Stimulated activated effector memory CD8-positive, alpha-beta T cell treated with anti-CD3 and anti-CD28 coated beads, Interleukin-12 subunit alpha, Interleukin-12 subunit beta, amount 100 ng/mL, for 72 hours (primary cell): ENCODE measurements at regions not wholly inside any gene's neighbourhood (a gene's known extent, or its start where the extent isn't known, plus 50 kb on each side); places are given as distances from the start of the nearest gene placed in this dataset.

Experiments used
- ATAC-seq: fragments of 150-1000 bp; cut with Tn5 transposase; 2 replicates; pipeline ENCODE4 v1.10.0; 2021
- DNase-seq, 2 donors: peaks; one replicate each; pipeline ENCODE4 v3.0.0; 2021 to 2022; ENCODE audit warnings: low spot score in 2 of 2
- H3K27ac Mint-ChIP-seq: one replicate; pipeline ENCODE4 v1.8.0; 2022; ENCODE audit warnings: mild to moderate bottlenecking, mixed read lengths
- H3K36me3 Mint-ChIP-seq: one replicate; pipeline ENCODE4 v1.8.0; 2022; ENCODE audit warnings: mild to moderate bottlenecking, mixed read lengths
- H3K4me1 Mint-ChIP-seq: one replicate; pipeline ENCODE4 v1.8.0; 2022; ENCODE audit warnings: mixed read lengths
- H3K4me3 Mint-ChIP-seq: one replicate; pipeline ENCODE4 v1.8.0; 2022; ENCODE audit warnings: mild to moderate bottlenecking, mixed read lengths
- H3K9me3 Mint-ChIP-seq: one replicate; pipeline ENCODE4 v1.8.0; 2022; ENCODE audit warnings: mixed read lengths

- no peaks in the 10 kb centered on the region for H3K36me3 Mint-ChIP-seq
- ATAC-seq = no peak
- H3K4me1 Mint-ChIP-seq = no peaks in the 10 kb centered on the region
Observed at GRCh38 chr6:65819152-65819551, 112.1 kb upstream of the EYS start.

GRCh38 chr6:65818576-65818975, 111.5 kb upstream of the EYS start:
- Mint-ChIP-seq H3K27ac (no peak overlapping the region), H3K4me3 (no peak overlapping the region), H3K36me3 (no peaks in the 10 kb centered on the region), H3K4me1 (no peaks in the 10 kb centered on the region), H3K9me3 (peaks cover 15% of the 10 kb centered on the region)
- no peak for ATAC-seq
- DNase-seq = no peak

More at GRCh38 chr6:65819152-65819551, 112.1 kb upstream of the EYS start:
- peaks cover 15% of the 10 kb centered on the region for H3K9me3 Mint-ChIP-seq
- no peak for DNase-seq
- H3K27ac Mint-ChIP-seq = no peak overlapping the region
- H3K4me3 Mint-ChIP-seq = no peak overlapping the region

GRCh38 chr6:65816991-65817390, 110.0 kb upstream of the EYS start:
- ATAC-seq (no peak), DNase-seq (no peak)
- H3K27ac Mint-ChIP-seq = no peak overlapping the region
- H3K36me3 Mint-ChIP-seq = no peaks in the 10 kb centered on the region
- no peak overlapping the region for H3K4me3 Mint-ChIP-seq
- peaks cover 19% of the 10 kb centered on the region for H3K9me3 Mint-ChIP-seq
- H3K4me1 Mint-ChIP-seq = no peaks in the 10 kb centered on the region

GRCh38 chr6:65814071-65814470, 107.0 kb upstream of the EYS start:
- DNase-seq (no peak), ATAC-seq (no peak)
- H3K36me3 Mint-ChIP-seq = no peaks in the 10 kb centered on the region
- H3K27ac Mint-ChIP-seq = no peak overlapping the region
- no peak overlapping the region for H3K4me3 Mint-ChIP-seq
- peaks cover 17% of the 10 kb centered on the region for H3K9me3 Mint-ChIP-seq
- no peaks in the 10 kb centered on the region for H3K4me1 Mint-ChIP-seq

GRCh38 chr6:65803186-65803585, 96.2 kb upstream of the EYS start:
- Mint-ChIP-seq H3K27ac (no peak overlapping the region), H3K36me3 (no peaks in the 10 kb centered on the region), H3K4me1 (no peaks in the 10 kb centered on the region), H3K4me3 (no peak overlapping the region), H3K9me3 (peaks cover 8% of the 10 kb centered on the region)
- DNase-seq = no peak
- no peak for ATAC-seq

GRCh38 chr6:65799389-65799788, 92.4 kb upstream of the EYS start:
- ATAC-seq = no peak
- Mint-ChIP-seq H3K36me3 (no peaks in the 10 kb centered on the region), H3K27ac (no peak overlapping the region)

GRCh38 chr6:65798280-65799014, 91.4 kb upstream of the EYS start:
- ATAC-seq (no peak), DNase-seq (no peak)
- Mint-ChIP-seq H3K4me1 (no peaks in the 10 kb centered on the region), H3K27ac (no peak overlapping the region), H3K4me3 (no peak overlapping the region), H3K9me3 (peaks cover 11% of the 10 kb centered on the region), H3K36me3 (no peaks in the 10 kb centered on the region)

More at GRCh38 chr6:65799389-65799788, 92.4 kb upstream of the EYS start:
- Mint-ChIP-seq H3K4me3 (no peak overlapping the region), H3K9me3 (peaks cover 6% of the 10 kb centered on the region), H3K4me1 (no peaks in the 10 kb centered on the region)
- DNase-seq = no peak

GRCh38 chr6:65790666-65791065, 83.6 kb upstream of the EYS start:
- peaks cover 19% of the 10 kb centered on the region for H3K9me3 Mint-ChIP-seq
- ATAC-seq (no peak), DNase-seq (no peak)
- H3K36me3 Mint-ChIP-seq = no peaks in the 10 kb centered on the region
- H3K27ac Mint-ChIP-seq = no peak overlapping the region
- no peak overlapping the region for H3K4me3 Mint-ChIP-seq
- H3K4me1 Mint-ChIP-seq = no peaks in the 10 kb centered on the region

DNA sequence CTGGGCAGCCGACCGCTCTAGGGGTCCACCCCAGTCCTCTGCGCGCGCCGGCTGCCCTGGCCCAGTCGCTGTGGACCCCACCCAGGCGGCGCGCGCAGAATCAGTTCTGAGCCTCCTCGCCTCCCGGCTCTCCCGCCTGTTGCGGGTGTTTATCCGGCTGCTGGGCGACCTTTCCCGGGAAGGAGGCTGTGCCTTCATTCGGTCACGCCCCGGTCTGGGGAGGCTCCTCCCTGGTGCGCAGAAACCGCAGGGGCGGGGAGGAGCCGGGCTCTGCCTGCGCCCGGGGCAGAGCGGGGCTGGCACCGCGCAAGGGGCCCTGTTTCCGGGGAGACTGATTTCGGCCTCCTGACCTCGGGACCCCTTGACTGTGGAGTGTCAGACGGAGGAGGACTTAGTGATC, 80.8 kb upstream of the EYS start:
- H3K9me3 Mint-ChIP-seq = peaks cover 15% of the 10 kb centered on the region
- no peak overlapping the region for H3K4me3 Mint-ChIP-seq
- H3K36me3 Mint-ChIP-seq = no peaks in the 10 kb centered on the region
- DNase-seq = no peak
- H3K4me1 Mint-ChIP-seq = no peaks in the 10 kb centered on the region
- no peak for ATAC-seq
- no peak overlapping the region for H3K27ac Mint-ChIP-seq

- Mint-ChIP-seq H3K27ac (no peak overlapping the region), H3K4me3 (no peak overlapping the region), H3K9me3 (peaks cover 11% of the 10 kb centered on the region), H3K36me3 (no peaks in the 10 kb centered on the region), H3K4me1 (no peaks in the 10 kb centered on the region)
- ATAC-seq (no peak), DNase-seq (no peak)
Observed at GRCh38 chr6:65786815-65787214, 79.8 kb upstream of the EYS start.

DNA sequence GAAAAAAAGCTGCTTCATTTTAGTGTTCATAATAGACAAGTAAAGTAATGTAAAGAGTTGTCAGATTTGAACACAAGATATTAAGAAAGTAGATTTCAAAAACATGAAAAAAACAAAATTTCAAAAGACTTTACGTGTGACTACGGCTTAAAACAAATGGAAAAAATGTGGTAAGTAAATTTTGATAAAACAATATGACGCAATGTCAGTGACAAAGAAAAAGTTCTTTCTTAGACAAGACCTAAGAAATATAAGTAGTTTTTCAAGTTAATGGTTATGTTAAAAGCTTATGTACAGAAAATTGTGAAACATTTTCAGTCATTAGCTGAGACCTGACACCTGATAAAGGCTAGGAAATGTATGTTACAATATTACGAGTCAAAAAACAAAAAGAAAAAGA, 73.7 kb upstream of the EYS start:
- H3K4me1 Mint-ChIP-seq = no peaks in the 10 kb centered on the region
- no peak for DNase-seq
- no peaks in the 10 kb centered on the region for H3K36me3 Mint-ChIP-seq
- peaks cover 19% of the 10 kb centered on the region for H3K9me3 Mint-ChIP-seq
- ATAC-seq = no peak
- no peak overlapping the region for H3K4me3 Mint-ChIP-seq
- no peak overlapping the region for H3K27ac Mint-ChIP-seq

GRCh38 chr6:65776332-65776731, 69.3 kb upstream of the EYS start:
- no peak overlapping the region for H3K4me3 Mint-ChIP-seq
- no peak for DNase-seq
- peaks cover 21% of the 10 kb centered on the region for H3K9me3 Mint-ChIP-seq
- no peak for ATAC-seq
- H3K36me3 Mint-ChIP-seq = no peaks in the 10 kb centered on the region
- H3K27ac Mint-ChIP-seq = no peak overlapping the region
- H3K4me1 Mint-ChIP-seq = no peaks in the 10 kb centered on the region

DNA sequence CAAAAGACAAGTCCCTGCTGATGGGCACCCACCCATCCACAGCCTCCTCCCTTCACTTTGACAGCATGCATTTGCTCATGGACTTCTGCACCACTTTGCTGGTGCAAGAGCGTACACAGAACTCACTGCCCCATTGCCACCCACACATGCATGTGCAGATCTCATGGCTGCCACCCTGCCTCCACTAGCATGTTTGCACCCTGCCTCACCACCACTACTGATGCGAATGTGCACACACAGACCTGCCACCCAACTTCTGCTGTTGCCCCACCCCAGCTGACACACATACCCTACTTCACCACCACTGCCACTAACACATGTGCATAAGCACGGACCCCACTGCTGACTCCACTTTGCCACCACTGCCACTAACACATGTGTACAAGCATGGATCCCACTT, 64.9 kb upstream of the EYS start:
- no peak for ATAC-seq
- Mint-ChIP-seq H3K9me3 (peaks cover 18% of the 10 kb centered on the region), H3K36me3 (no peaks in the 10 kb centered on the region), H3K27ac (no peak overlapping the region), H3K4me1 (no peaks in the 10 kb centered on the region), H3K4me3 (no peak overlapping the region)
- no peak for DNase-seq

DNA sequence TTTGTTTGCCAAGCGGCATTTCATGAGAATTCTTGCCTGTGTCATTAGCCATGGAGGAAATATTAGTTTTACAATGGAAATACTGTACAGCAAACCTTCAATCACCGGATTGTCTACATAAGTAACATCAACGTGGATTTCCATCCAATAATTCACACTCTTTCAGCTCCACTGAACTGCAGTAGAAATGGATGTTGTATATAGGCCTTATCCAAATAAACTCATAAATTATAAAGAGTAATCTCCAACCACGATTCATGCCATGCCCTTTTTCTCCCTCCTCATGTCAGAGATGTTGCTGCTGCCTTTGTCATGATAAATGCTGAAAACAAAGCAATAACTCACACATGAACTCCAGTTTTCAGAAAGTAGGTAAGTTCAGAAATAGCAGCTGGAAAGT, 54.9 kb upstream of the EYS start:
- DNase-seq = no peak
- H3K4me1 Mint-ChIP-seq = no peaks in the 10 kb centered on the region
- H3K27ac Mint-ChIP-seq = no peak overlapping the region
- H3K36me3 Mint-ChIP-seq = no peaks in the 10 kb centered on the region
- peaks cover 10% of the 10 kb centered on the region for H3K9me3 Mint-ChIP-seq
- H3K4me3 Mint-ChIP-seq = no peak overlapping the region
- ATAC-seq = no peak

DNA sequence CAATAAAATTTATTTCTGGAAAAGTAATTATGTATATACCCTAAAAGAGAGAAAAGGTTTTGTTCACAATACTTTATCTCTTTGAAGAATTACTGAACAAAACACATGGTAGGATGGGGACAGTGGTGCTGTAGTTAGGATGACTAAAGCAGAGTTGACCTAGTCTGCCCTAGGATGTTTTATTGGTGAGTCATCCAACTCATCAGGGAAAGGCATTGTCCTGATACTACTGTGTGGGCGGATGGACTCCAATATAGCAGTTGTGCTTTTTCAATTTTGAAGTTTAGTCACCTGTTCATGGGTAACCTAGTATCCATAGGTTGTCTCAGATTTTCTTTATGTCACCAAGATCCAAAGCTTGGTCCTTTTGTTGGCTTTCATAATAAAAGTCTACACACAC, 53.3 kb upstream of the EYS start:
- DNase-seq (no peak), ATAC-seq (no peak)
- Mint-ChIP-seq H3K4me3 (no peak overlapping the region), H3K9me3 (peaks cover 10% of the 10 kb centered on the region), H3K36me3 (no peaks in the 10 kb centered on the region), H3K27ac (no peak overlapping the region), H3K4me1 (no peaks in the 10 kb centered on the region)
